ENCODE measurements at regions not wholly inside any gene's neighbourhood (a gene's known extent, or its start where the extent isn't known, plus 50 kb on each side); places are given as distances from the start of the nearest gene placed in this dataset.
"Not testable (repeated sequence)": the region's sequence is repeated elsewhere in the genome, so short reads cannot be mapped to it uniquely, and the experiment has no call there.

DNA sequence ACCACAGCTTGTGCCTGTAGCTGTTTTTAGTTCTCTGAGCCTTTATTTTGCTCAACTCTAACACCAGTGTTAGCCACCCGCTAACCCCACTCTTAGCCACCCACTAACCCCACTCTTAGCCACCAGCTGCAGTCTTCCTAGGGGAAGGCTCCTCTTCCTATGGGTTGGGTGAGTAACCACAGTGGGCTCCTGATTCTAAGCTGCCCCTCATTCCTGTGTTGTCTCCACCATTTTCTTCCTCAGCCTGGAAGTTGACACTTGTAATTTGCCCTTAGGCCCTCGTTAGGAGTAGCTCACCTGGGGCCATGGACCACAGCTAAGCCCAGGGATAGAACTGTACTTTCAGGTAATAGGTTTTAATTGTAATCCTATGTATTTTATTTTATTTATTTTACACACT lies 782.9 kb upstream of the TPTE start:
- intact Hi-C loops (cut with micrococcal nuclease) = no loop called here
- peaks cover 51 to 60% of the 10 kb centered on the region in 2 experiments; a peak in 3 of 4 replicates for H3K9me3 ChIP-seq (ENCODE audit: control insufficient read depth in 1 of 2, insufficient read depth in 1 of 2, low read depth in 1 of 2, low read length in 2 of 2)

DNA sequence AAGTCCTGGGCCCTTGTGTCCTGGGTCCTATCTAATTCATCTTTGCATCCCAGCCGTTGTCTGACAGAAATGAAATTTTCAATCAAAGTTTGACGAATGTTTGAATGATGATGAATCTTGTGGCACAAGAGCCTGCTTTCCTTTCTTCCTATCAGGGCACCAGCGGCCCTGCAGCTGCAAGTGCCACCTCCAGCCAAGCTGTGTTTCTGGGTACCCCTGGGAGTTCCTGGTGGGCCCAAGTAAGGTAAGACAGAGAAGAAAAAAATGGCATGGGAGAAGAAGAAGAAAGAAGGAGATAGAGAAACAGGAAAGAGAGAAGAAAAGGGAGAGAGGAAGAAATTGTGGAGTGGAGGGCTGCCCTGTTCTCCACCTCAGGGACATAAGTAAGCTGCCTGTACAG lies 782.1 kb upstream of the TPTE start:
- DNase-seq (ENCODE audit: low read depth, low spot score) (no peak), ATAC-seq (no peak)
- no peaks in the 10 kb centered on the region for H3K9me2 ChIP-seq (ENCODE audit: insufficient read depth)
- H3K27me3 ChIP-seq (ENCODE audit: insufficient read depth, low read length) = no peaks in the 10 kb centered on the region
- ChIA-PET CTCF (no interaction called here), RAD21 (ENCODE audit: low non-redundant PET in 1 of 2, low total read pairs in 2 of 2, uncharacterized antibody in 2 of 2, unreplicated experiment in 2 of 2) (no interaction called here), POLR2A (no interaction called here)
- no peaks in the 10 kb centered on the region for H3K4me1 ChIP-seq (ENCODE audit: control insufficient read depth in 1 of 2, insufficient read depth in 2 of 2, low read length in 2 of 2)
- H3K4me2 ChIP-seq (ENCODE audit: low read length) = no peak overlapping the region
- no peaks in the 10 kb centered on the region for H4K20me1 ChIP-seq (ENCODE audit: insufficient read depth)
- no TSS peak for BruUV-seq (replicated peaks)
- no peak overlapping the region for H2AFZ ChIP-seq (ENCODE audit: low read depth, low read length, poor library complexity, severe bottlenecking)
- intact Hi-C loops (cut with micrococcal nuclease) = no loop called here
- no peak overlapping the region for H3K9ac ChIP-seq (ENCODE audit: low read length)
- peaks cover 51 to 61% of the 10 kb centered on the region in 2 experiments; a peak in 3 of 4 replicates for H3K9me3 ChIP-seq (ENCODE audit: control insufficient read depth in 1 of 2, insufficient read depth in 1 of 2, low read depth in 1 of 2, low read length in 2 of 2)
- no peak overlapping the region for H3K27ac ChIP-seq (ENCODE audit: low read depth, low read length)
- TF ChIP-seq CBX3 (IDR thresholded peaks at IDR 0.05; ENCODE audit: low read depth) (no peak), RAD21 (IDR thresholded peaks at IDR 0.05; ENCODE audit: low read depth) (no peak)
- TF ChIP-seq, protein P1, sequence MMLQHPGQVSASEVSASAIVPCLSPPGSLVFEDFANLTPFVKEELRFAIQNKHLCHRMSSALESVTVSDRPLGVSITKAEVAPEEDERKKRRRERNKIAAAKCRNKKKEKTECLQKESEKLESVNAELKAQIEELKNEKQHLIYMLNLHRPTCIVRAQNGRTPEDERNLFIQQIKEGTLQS (IDR thresholded peaks at IDR 0.05) = no peak
- no peaks in the 10 kb centered on the region for H3K79me2 ChIP-seq (ENCODE audit: insufficient read depth, low read length)
- H3K4me3 ChIP-seq (replicated peaks in 1 of 2; ENCODE audit: low read depth in 1 of 2, low read length in 2 of 2) = no peak overlapping the region
- H3K36me3 ChIP-seq (ENCODE audit: control insufficient read depth in 1 of 2, insufficient read depth in 2 of 2, low read length in 2 of 2) = no peaks in the 10 kb centered on the region

More for the DNA sequence above, 782.9 kb upstream of the TPTE start:
- H2AFZ ChIP-seq (ENCODE audit: low read depth, low read length, poor library complexity, severe bottlenecking) = no peak overlapping the region
- no peaks in the 10 kb centered on the region for H3K4me1 ChIP-seq (ENCODE audit: control insufficient read depth in 1 of 2, insufficient read depth in 2 of 2, low read length in 2 of 2)
- TF ChIP-seq JUND (IDR thresholded peaks at IDR 0.05) (no peak), RAD21 (IDR thresholded peaks at IDR 0.05; ENCODE audit: low read depth) (no peak), ZFX (IDR thresholded peaks at IDR 0.05) (no peak), EGR1 (IDR thresholded peaks at IDR 0.05; ENCODE audit: low read depth) (no peak), POLR2AphosphoS5 (IDR thresholded peaks at IDR 0.05; ENCODE audit: low read depth, low read length) (no peak), YY1 (IDR thresholded peaks at IDR 0.05; ENCODE audit: extremely low read depth, insufficient replicate concordance, low read depth, low read length) (no peak)
- TF ChIP-seq, protein P2, sequence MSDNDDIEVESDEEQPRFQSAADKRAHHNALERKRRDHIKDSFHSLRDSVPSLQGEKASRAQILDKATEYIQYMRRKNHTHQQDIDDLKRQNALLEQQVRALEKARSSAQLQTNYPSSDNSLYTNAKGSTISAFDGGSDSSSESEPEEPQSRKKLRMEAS (IDR thresholded peaks at IDR 0.05) = no peak
- no peak overlapping the region for H3K9ac ChIP-seq (ENCODE audit: low read length)
- H3K36me3 ChIP-seq (ENCODE audit: control insufficient read depth in 1 of 2, insufficient read depth in 2 of 2, low read length in 2 of 2) = no peaks in the 10 kb centered on the region
- no peak overlapping the region for H3K27ac ChIP-seq (ENCODE audit: low read depth, low read length)
- no peak overlapping the region for H3K4me2 ChIP-seq (ENCODE audit: low read length)
- ChIA-PET RAD21 (ENCODE audit: low non-redundant PET in 1 of 2, low total read pairs in 2 of 2, uncharacterized antibody in 2 of 2, unreplicated experiment in 2 of 2) (no interaction called here), CTCF (no interaction called here), POLR2A (no interaction called here)
- no TSS peak for BruUV-seq (replicated peaks)
- H3K4me3 ChIP-seq (replicated peaks in 1 of 2; ENCODE audit: low read depth in 1 of 2, low read length in 2 of 2) = no peak overlapping the region
- no peaks in the 10 kb centered on the region for H3K79me2 ChIP-seq (ENCODE audit: insufficient read depth, low read length)
- H3K9me2 ChIP-seq (ENCODE audit: insufficient read depth) = no peaks in the 10 kb centered on the region
- no peak for ATAC-seq
- no peaks in the 10 kb centered on the region for H4K20me1 ChIP-seq (ENCODE audit: insufficient read depth)
- H3K27me3 ChIP-seq (ENCODE audit: insufficient read depth, low read length) = no peaks in the 10 kb centered on the region
- DNase-seq (ENCODE audit: low read depth, low spot score) = no peak

DNA sequence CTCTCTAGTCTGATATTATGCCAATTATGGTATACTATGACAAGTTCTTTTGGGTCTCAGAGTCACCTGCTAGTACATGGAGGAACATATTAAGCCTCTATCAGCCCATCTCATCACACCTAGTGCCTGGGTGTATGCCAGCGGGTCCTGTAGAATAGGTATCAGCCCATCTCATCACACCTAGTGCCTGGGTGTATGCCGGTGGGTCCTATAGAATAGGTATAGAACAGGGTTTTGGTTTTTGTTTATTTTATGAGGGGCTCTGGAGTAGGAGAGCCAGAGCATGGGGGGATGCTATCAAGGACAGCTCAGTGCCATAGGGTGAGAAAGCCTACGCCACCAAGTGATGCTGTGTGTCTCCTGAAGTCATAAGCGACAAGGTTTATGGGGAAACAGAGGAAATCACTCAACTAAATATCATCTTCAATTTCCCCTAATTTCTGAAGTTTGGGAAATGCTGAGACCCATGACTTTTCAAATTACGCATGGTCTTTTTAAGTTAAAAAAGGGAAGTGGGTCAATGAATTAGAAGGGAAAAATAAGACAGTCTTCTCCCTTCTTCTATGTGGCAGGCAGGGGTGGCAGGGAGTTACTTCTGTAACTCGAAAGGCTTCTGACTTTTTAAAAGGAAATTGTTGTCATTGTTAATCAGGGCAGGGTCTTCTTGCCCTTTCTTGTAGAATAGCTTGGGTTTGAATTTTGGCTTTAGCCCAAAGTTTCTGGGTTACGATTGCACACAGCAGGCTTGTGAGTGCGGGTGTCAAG lies 781.0 kb upstream of the TPTE start:
- CTCF ChIA-PET; H3K9ac ChIP-seq (ENCODE audit: low read length); H3K4me2 ChIP-seq (ENCODE audit: low read length); H3K4me3 ChIP-seq (replicated peaks in 1 of 2; ENCODE audit: low read depth in 1 of 2, low read length in 2 of 2); H3K9me2 ChIP-seq (ENCODE audit: insufficient read depth); H2AFZ ChIP-seq (ENCODE audit: low read depth, low read length, poor library complexity, severe bottlenecking); intact Hi-C loops (cut with micrococcal nuclease); H3K4me1 ChIP-seq (ENCODE audit: control insufficient read depth in 1 of 2, insufficient read depth in 2 of 2, low read length in 2 of 2); ATAC-seq; H3K27me3 ChIP-seq (ENCODE audit: insufficient read depth, low read length); H3K36me3 ChIP-seq (ENCODE audit: control insufficient read depth in 1 of 2, insufficient read depth in 2 of 2, low read length in 2 of 2); BruUV-seq (replicated peaks); H3K27ac ChIP-seq (ENCODE audit: low read depth, low read length); POLR2A ChIA-PET; H3K79me2 ChIP-seq (ENCODE audit: insufficient read depth, low read length); H4K20me1 ChIP-seq (ENCODE audit: insufficient read depth); RAD21 ChIA-PET (ENCODE audit: low non-redundant PET in 1 of 2, low total read pairs in 2 of 2, uncharacterized antibody in 2 of 2, unreplicated experiment in 2 of 2); DNase-seq (ENCODE audit: low read depth, low spot score): not testable (repeated sequence)
- peaks cover 48 to 57% of the 10 kb centered on the region in 2 experiments; a peak in 3 of 4 replicates for H3K9me3 ChIP-seq (ENCODE audit: control insufficient read depth in 1 of 2, insufficient read depth in 1 of 2, low read depth in 1 of 2, low read length in 2 of 2)

Data from HCT116 (cell line).